ENCODE measurements at regions not wholly inside any gene's neighbourhood (a gene's known extent, or its start where the extent isn't known, plus 50 kb on each side); places are given as distances from the start of the nearest gene placed in this dataset.

DNA sequence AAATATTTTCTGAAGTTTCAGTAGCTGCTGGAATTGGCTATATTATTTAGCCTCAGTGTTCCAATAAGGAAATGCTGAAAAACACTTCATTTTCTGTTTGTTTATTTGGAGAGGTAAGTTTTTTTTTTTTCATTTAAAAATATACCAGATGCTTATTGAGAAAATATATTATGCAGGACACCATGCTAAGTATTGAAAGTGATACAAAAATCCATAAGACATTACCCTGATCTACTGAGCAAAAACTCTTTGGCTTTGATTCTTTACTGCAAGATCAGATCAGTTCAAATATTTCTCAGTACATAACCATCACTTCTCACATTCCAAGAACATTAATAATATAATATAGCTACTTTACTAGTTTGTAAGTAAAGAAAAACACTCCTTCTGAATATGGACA lies 123.4 kb upstream of the PACRGL start:
- no peak for DNase-seq (ENCODE audit: low read depth)
- TF ChIP-seq, protein P1, sequence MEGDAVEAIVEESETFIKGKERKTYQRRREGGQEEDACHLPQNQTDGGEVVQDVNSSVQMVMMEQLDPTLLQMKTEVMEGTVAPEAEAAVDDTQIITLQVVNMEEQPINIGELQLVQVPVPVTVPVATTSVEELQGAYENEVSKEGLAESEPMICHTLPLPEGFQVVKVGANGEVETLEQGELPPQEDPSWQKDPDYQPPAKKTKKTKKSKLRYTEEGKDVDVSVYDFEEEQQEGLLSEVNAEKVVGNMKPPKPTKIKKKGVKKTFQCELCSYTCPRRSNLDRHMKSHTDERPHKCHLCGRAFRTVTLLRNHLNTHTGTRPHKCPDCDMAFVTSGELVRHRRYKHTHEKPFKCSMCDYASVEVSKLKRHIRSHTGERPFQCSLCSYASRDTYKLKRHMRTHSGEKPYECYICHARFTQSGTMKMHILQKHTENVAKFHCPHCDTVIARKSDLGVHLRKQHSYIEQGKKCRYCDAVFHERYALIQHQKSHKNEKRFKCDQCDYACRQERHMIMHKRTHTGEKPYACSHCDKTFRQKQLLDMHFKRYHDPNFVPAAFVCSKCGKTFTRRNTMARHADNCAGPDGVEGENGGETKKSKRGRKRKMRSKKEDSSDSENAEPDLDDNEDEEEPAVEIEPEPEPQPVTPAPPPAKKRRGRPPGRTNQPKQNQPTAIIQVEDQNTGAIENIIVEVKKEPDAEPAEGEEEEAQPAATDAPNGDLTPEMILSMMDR (IDR thresholded peaks at IDR 0.05; ENCODE audit: low read depth, low read length, missing control alignments): no peak
- in situ Hi-C loops (cut with HindIII; ENCODE audit: low sequenced_read_pairs): loop anchor here (5.0 kb wide), 2 partner anchors 35 to 55 kb away; no protein-coding TSS in a partner anchor
- H3K4me3 ChIP-seq (ENCODE audit: low read depth, low read length): no peak overlapping the region

DNA sequence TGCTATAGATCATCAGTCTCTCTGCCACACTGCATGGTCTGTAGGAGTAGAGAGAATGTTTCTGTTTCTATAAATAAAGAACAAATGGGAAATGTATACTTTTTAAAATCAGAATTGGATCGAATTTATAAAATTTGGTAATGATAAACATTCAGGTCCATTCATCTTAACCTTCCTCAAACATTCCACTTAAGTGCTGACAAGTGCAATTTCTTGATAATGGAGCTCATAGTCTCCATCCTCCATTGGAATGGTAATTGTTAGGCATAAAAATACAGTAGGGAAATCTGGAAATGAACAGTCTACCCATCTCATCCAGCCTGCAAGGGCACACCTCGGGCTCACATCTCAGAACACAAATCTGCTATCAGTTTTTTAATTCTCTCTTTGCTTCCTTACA lies 122.6 kb upstream of the PACRGL start:
- H3K4me3 ChIP-seq (ENCODE audit: low read depth, low read length): no peak overlapping the region
- DNase-seq (ENCODE audit: low read depth): no peak
- in situ Hi-C loops (cut with HindIII; ENCODE audit: low sequenced_read_pairs): loop anchor here (5.0 kb wide), 2 partner anchors 35 to 55 kb away; no protein-coding TSS in a partner anchor
- TF ChIP-seq, protein P1 (IDR thresholded peaks at IDR 0.05; ENCODE audit: low read depth, low read length, missing control alignments): no peak

DNA sequence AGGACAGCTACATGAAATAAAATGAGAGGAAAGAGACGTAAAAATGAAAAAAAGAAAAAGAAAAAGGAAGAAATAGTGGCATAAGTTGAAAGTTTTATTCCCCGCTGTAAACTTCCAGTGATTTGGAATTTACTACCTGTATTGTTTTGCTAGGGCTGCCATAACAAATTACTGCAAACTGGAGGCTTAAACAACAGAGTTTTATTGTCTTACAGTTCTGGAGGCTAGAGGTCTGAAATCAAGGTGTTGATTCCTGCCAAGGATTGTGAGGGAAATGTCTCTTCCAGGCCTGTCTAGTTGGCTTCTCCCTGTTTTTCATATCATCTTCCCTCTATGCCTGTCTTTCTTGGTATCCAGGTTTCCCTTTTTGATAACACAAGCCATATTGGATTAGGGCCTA lies 119.4 kb upstream of the PACRGL start:
- in situ Hi-C loops (cut with HindIII; ENCODE audit: low sequenced_read_pairs): no loop called here
- TF ChIP-seq, protein P1 (IDR thresholded peaks at IDR 0.05; ENCODE audit: low read depth, low read length, missing control alignments): no peak

DNA sequence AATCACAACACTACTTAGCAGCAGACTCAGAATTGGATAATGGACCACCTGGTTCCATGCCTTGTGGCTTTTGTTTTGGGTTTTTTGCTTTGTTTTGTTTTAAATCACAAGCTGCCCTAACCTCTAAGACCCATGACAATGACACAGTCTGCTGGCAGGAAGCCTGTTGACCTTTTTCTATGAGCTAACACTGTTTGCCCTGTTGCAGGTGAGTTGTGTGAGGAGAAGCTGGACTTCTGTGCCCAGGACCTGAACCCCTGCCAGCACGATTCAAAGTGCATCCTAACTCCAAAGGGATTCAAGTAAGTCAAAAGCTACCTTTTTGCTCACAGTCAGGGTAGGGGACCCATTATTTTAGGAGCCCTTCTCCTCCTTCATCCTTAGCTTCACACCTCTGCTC lies 110.8 kb upstream of the PACRGL start:
- in situ Hi-C loops (cut with HindIII; ENCODE audit: low sequenced_read_pairs): no loop called here
- TF ChIP-seq, protein P1 (IDR thresholded peaks at IDR 0.05; ENCODE audit: low read depth, low read length, missing control alignments): no peak
- no peak overlapping the region for H3K4me3 ChIP-seq (ENCODE audit: low read depth, low read length)

More for the DNA sequence above, 119.4 kb upstream of the PACRGL start:
- DNase-seq (ENCODE audit: low read depth): no peak
- H3K4me3 ChIP-seq (ENCODE audit: low read depth, low read length): no peak overlapping the region

DNA sequence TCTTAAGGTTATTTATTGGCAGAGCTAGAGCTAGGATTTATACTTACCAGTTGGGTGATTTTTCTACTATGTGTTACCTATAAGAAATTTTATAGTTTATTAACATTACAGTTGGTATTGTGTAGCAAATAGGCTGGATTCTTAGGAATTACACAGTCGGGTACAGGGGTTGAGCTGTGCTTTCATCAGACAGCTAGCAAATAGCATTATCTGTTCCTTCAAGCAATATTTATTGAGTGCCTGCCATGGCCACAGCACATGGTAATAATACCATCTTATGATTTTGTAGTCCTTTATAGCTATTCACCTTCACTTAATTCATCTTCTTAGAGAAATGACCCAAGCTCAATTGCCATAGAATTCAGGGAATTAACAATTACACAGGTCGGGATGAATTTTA lies 109.4 kb upstream of the PACRGL start:
- TF ChIP-seq, protein P1 (IDR thresholded peaks at IDR 0.05; ENCODE audit: low read depth, low read length, missing control alignments): no peak
- no peak overlapping the region for H3K4me3 ChIP-seq (ENCODE audit: low read depth, low read length)
- no peak for DNase-seq (ENCODE audit: low read depth)
- in situ Hi-C loops (cut with HindIII; ENCODE audit: low sequenced_read_pairs): no loop called here

More for the DNA sequence above, 110.8 kb upstream of the PACRGL start:
- DNase-seq (ENCODE audit: low read depth): no peak

DNA sequence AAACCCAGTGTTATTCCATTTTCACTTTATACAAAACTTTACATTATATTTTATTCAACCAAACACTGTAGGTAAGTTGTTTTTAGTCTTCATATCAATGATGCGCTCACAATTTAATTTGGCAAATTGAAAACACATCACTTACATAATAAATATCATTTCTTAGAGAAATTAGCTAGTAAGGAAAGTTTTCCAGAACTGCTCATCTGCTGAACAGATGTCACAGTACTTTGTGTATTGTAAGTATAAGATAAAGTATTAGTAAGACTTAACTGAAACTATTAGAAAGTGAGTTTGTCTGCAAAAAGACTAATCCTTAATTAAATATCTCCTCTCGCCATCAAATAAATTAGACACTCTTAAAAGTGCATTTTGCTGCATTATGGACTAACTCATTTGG lies 108.7 kb upstream of the PACRGL start:
- TF ChIP-seq, protein P1 (IDR thresholded peaks at IDR 0.05; ENCODE audit: low read depth, low read length, missing control alignments): no peak
- no peak overlapping the region for H3K4me3 ChIP-seq (ENCODE audit: low read depth, low read length)
- no peak for DNase-seq (ENCODE audit: low read depth)
- in situ Hi-C loops (cut with HindIII; ENCODE audit: low sequenced_read_pairs): no loop called here

DNA sequence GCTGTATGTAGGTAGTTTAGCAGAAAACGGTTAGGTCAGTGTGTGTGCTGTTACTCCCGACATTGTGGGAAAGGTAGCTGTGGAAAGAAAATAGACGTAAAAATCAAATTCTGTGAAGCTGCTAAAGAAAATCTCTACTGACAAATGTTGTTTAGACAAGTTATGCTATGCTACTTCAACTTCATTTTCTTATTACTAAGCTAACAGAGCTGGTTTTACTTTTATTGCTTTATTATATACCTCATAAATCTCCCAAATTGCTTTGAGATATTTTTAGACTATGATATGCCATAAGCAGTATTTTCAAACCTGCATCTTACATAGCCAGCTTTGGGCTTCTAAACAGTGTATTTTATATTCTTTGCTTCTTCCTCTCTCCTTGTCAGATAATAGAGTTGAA lies 108.2 kb upstream of the PACRGL start:
- TF ChIP-seq, protein P1 (IDR thresholded peaks at IDR 0.05; ENCODE audit: low read depth, low read length, missing control alignments): no peak
- DNase-seq (ENCODE audit: low read depth): no peak
- in situ Hi-C loops (cut with HindIII; ENCODE audit: low sequenced_read_pairs): no loop called here
- H3K4me3 ChIP-seq (ENCODE audit: low read depth, low read length): no peak overlapping the region

All from astrocyte of the cerebellum (primary cell).